NCI-H82 treated with DMSO at 0.1 percent for 48 hours (cell line): ENCODE measurements at regions not wholly inside any gene's neighbourhood (a gene's known extent, or its start where the extent isn't known, plus 50 kb on each side); places are given as distances from the start of the nearest gene placed in this dataset.
"Not testable (repeated sequence)": the region's sequence is repeated elsewhere in the genome, so short reads cannot be mapped to it uniquely, and the experiment has no call there.

Experiments used
- DNase-seq: peaks from one replicate; lab custom pipeline; 2025; ENCODE audit not compliant: unreplicated experiment; lab: John Stamatoyannopoulos, UW

GRCh38 chr12:131591136-131591535 is 119.8 kb upstream of the SFSWAP start:
- DNase-seq, result no peak

- DNase-seq, result no peak
These were observed 118.9 kb upstream of the SFSWAP start for GRCh38 chr12:131591714-131592709.

GRCh38 chr12:131592972-131593371 is 117.9 kb upstream of the SFSWAP start:
- DNase-seq, result no peak

GRCh38 chr12:131593406-131593805 is 117.5 kb upstream of the SFSWAP start:
- no peak for DNase-seq

GRCh38 chr12:131596115-131596514 is 114.8 kb upstream of the SFSWAP start:
- no peak for DNase-seq

- DNase-seq, result no peak
These were observed 113.6 kb upstream of the SFSWAP start for GRCh38 chr12:131597333-131597732.

- no peak for DNase-seq
These were observed 112.2 kb upstream of the SFSWAP start for GRCh38 chr12:131598717-131599116.

- no peak for DNase-seq
These were observed 111.4 kb upstream of the SFSWAP start for GRCh38 chr12:131599190-131600159.

GRCh38 chr12:131600160-131600532 is 110.7 kb upstream of the SFSWAP start:
- no peak for DNase-seq

GRCh38 chr12:131601499-131601898 is 109.4 kb upstream of the SFSWAP start:
- DNase-seq, result not testable (repeated sequence)

GRCh38 chr12:131603106-131603938 is 107.6 kb upstream of the SFSWAP start:
- DNase-seq, result no peak

- DNase-seq, result no peak
These were observed 106.7 kb upstream of the SFSWAP start for GRCh38 chr12:131603939-131604795.

GRCh38 chr12:131604859-131605258 is 106.0 kb upstream of the SFSWAP start:
- DNase-seq, result no peak

GRCh38 chr12:131605304-131605829 is 105.5 kb upstream of the SFSWAP start:
- DNase-seq, result no peak

GRCh38 chr12:131606218-131606901 is 104.5 kb upstream of the SFSWAP start:
- DNase-seq, result no peak

- no peak for DNase-seq
These were observed 103.0 kb upstream of the SFSWAP start for GRCh38 chr12:131607658-131608447.

- DNase-seq, result no peak
These were observed 101.9 kb upstream of the SFSWAP start for GRCh38 chr12:131608740-131609690.
